GM21717 (cell line): ENCODE measurements at regions not wholly inside any gene's neighbourhood (a gene's known extent, or its start where the extent isn't known, plus 50 kb on each side); places are given as distances from the start of the nearest gene placed in this dataset.
"Not testable (repeated sequence)": the region's sequence is repeated elsewhere in the genome, so short reads cannot be mapped to it uniquely, and the experiment has no call there.

ENCODE experiments used
- ATAC-seq: cut with Tn5 transposase; IDR thresholded peaks from one replicate; pipeline ENCODE4 v1.9.1; 2021; ENCODE audit warnings: mild to moderate bottlenecking, moderate library complexity; ENCODE audit not compliant: unreplicated experiment

- ATAC-seq: no peak
Measured at GRCh38 chr13:48804821-48805601, 151.3 kb downstream of the CYSLTR2 start.

GRCh38 chr13:48806522-48806921 lies 152.8 kb downstream of the CYSLTR2 start:
- ATAC-seq: no peak

DNA sequence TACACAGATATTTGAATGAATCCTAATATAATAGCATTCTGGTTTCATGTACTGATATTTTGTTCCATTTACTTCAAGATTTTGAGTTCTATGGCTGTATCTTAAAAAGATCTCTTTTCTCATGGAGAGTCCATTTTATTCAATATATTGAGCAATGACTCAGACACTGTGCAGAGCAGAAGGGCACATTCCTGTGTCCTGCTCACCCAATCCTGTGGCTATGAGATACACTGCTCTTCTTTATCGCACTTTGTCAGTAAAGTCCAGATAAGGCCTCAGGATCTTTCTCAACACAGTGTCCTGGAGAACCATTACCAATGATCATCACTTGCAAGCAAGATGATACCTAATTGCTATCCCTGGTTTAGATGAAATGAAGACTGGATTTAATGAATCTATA lies 155.0 kb downstream of the CYSLTR2 start:
- no peak for ATAC-seq

DNA sequence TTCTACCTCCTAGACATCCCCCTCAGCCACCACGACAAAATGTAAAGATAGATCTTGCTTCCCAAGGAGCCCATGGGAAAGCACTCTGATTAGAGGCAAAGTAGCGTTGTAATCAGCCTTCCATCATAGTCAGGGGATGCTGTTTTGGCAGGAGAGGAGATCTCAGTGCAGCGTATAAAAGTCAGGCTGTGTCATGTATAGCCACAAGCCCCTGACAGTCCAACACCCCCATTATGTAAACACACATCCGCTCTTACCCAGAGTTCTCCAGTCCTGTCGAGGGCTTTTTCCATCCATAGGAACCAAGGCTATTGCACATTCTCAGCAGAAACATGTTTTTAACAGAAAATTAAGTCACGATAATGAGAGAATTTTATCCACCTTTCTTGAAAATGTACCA lies 156.3 kb downstream of the CYSLTR2 start:
- no peak for ATAC-seq

GRCh38 chr13:48813518-48813917 lies 159.8 kb downstream of the CYSLTR2 start:
- ATAC-seq: no peak

DNA sequence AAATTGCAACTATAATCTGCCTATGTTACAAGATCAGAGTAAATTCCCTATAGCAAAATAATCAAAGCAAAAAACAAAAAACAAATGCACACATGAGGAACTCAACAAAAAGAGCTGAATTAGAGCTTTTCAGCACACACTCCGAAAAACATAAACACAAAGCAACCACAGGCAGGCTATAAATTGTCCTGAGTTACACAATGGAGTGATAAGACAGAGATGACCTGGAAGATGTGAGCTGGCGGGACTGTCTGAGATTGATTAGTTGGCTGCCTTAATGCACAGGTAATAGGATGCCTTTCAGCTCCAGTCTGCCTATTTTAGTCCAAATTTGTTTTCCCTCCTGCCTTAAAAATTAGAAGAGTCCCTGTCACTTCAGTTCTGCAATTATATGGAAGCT lies 159.0 kb upstream of the FNDC3A start:
- ATAC-seq: no peak

GRCh38 chr13:48817166-48817802 lies 158.4 kb upstream of the FNDC3A start:
- no peak for ATAC-seq

DNA sequence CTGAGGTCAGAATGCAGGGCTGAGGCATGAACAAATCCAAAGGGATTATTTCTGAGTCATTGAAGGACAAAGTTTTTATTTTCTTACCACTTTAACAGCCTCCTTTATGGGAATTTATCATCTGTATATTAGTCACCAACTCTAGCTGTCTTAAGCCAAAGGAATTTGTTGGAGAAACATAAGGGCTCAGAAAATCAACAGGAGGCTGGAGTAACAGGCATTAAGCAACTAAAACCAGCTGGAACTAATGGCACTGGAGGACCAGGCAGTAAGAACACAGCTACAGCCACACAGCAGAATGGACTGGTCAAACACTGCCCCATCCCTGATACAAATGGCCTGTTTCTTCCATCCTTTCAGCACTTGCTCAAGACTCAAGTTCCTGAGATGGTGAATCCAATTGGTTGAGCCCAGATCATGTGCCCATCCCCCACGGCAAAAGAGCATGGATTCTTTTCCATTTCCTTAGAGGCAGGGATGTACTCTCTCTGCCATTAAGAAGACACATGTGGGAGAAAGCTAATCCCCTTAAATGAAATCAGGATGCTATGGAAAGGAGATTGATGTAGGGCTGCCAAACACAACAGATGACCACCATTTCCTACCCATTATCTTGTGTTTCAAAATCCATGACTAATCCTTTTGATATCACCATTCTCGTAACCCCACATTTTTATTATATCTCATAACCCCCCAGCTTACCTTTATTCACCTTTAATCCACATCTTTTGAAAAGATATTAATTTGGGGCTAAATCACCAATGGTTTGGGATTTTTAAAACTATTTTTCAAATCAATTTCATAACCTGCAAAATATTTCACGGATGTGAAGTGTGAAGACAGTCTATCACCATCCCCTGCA lies 157.0 kb upstream of the FNDC3A start:
- ATAC-seq: no peak

GRCh38 chr13:48819376-48819775 lies 156.3 kb upstream of the FNDC3A start:
- ATAC-seq: no peak

DNA sequence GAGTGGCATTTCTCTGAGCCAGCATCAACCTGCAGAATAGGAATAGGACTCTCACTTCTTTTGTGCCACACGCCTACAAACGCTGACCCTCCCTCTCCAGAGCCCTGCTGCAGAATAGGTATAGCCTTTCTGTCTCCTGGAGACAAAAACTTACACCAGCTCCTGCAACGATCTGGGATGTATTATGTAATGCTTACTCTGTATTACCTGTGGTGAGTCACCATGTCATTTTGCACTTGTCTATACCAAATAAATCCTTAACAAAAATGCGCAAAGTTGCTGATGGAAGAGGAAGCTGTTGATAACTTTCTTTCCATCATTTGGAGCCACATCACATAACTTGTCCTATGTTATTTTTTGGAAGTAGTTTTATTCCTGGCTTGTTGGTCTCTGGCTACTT lies 155.8 kb upstream of the FNDC3A start:
- ATAC-seq: no peak

- not testable (repeated sequence) for ATAC-seq
Measured at GRCh38 chr13:48823526-48823925, 152.2 kb upstream of the FNDC3A start.

DNA sequence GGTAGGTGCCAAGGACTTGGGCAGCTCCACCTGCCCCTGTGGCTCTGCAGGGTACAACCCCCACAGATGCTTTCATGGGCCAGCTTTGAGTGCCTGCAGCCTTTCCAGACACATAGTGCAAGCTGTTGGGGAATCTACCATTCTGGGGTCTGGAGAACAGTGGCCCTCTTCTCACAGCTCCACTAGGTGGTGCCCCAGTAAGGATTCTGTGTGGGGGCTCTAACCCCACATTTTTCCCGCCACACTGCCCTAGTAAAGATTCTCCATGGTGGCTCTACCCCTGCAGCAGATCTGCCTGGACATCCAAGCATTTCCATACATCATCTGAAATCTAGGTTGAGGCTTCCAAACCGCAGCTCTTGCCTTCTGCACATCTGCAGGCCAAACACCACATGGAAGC lies 149.7 kb upstream of the FNDC3A start:
- no peak for ATAC-seq

DNA sequence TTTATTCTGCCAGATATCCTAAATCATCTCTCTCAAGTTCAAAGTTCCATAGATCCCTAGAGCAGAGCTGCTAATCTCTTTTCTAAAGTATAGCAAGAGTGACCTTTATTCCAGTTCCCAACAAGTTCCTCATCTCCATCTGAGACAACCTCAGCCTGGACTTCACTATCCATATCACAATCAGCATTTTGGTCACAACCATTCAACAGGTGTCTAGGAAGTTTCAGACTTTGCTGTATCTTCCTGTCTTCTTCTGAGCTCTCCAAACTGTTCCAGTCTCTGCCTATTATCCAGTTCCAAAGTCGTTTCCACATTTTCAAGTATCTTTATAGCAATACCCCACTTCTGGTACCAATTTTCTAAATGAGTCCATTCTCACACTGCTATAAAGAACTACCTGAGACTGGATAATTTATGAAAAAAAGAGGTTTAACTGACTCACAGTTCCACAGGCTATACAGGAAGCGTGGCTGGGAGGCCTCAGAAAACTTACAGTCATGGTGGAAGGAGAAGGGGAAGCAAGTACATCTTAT lies 148.7 kb upstream of the FNDC3A start:
- ATAC-seq: not testable (repeated sequence)

DNA sequence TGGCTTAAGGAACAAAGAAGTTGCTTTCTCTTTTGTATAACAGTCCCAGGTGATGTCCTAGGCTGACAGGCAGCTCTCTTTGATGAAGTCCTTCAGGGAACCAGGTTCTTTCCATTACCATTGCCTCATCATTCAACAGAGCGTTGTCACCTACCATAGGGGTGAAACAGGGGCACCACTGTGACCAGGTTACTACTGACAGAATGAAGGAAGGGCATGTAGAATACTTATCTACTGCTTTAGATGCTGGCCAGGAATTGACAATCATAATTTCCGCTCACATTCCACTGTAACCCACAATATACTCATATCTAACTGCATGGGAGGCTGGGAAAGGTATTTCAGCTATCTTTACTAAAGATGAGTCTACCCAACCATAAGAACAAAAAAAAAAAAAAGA lies 148.0 kb upstream of the FNDC3A start:
- no peak for ATAC-seq

GRCh38 chr13:48828962-48829411 lies 146.7 kb upstream of the FNDC3A start:
- no peak for ATAC-seq

- no peak for ATAC-seq
Measured at GRCh38 chr13:48829536-48829935, 146.2 kb upstream of the FNDC3A start.

GRCh38 chr13:48831248-48831647 lies 144.5 kb upstream of the FNDC3A start:
- peak; percentile 55 for ATAC-seq

DNA sequence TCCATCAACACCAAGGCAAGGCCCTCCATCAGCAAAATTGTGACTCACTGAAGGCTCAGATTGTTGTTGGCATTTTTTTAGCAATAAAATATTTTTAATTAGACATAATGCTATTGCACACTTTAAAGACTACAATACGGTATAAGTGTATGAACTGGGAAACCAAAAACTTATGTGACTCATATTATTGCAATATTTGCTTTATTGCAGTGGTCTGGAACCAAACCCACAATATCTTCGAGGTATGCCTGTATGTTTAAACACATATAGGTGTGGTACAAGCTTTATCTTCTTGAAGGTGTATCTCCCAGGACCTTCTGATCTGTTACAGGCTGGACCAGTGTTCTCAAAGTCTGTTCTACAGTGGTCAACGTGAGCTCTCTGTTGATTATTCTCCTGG lies 142.3 kb upstream of the FNDC3A start:
- no peak for ATAC-seq

DNA sequence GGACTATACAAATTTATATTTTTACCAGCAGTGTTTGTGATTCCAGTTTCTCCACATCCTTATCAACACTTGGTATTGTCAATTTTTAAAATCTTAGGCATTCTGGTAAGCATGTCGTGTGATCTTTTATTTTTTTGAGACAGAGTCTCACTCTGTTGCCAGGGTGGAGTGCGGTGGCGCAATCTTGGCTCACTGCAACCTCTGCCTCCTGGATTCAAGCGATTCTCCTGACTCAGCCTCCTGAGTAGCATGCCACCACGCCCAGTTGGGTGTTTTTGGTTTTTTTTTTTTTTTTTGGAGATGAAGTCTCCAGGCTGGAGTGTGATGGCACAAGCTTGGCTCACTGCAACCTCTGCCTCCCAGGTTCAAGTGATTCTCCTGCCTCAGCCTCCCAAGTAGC lies 140.4 kb upstream of the FNDC3A start:
- not testable (repeated sequence) for ATAC-seq

- no peak for ATAC-seq
Measured at GRCh38 chr13:48838193-48838973, 137.3 kb upstream of the FNDC3A start.

DNA sequence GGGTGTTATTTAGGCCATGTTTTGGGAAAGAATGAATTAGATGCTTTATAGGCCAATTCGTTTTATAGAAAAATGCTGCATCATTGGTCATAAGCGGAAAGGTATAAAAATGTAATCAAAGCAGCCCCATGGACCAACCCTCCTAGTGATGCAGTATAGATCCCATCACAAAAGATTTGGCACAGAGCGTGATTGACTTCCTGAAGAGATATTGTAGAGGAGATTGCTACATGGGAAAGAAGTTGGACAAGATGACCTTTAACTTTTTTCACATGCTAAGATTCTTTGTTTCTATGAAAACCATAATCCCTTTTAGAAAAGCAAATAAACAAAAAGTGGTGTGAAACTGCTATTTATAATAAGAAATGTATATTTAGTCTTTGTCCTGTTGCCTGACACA lies 136.5 kb upstream of the FNDC3A start:
- no peak for ATAC-seq
